Immature natural killer cell (primary cell): ENCODE measurements at regions not wholly inside any gene's neighbourhood (a gene's known extent, or its start where the extent isn't known, plus 50 kb on each side); places are given as distances from the start of the nearest gene placed in this dataset.

ENCODE experiments used
- DNase-seq, 3 donors: peaks; one replicate each; pipeline ENCODE4 v3.0.0; 2022; ENCODE audit warnings: mixed read lengths in 1 of 3
- H3K27ac Mint-ChIP-seq, 6 donors: one replicate each; pipeline ENCODE4 v1.8.0; 2020; ENCODE audit warnings: mixed read lengths in 6 of 6, mild to moderate bottlenecking in 5 of 6, inconsistent platforms in 4 of 6, moderate library complexity in 3 of 6
- H3K27me3 Mint-ChIP-seq, 3 donors: one replicate each; pipeline ENCODE4 v1.8.0; 2020 to 2021; ENCODE audit warnings: low read depth in 3 of 3, mild to moderate bottlenecking in 3 of 3, mixed read lengths in 3 of 3, moderate library complexity in 3 of 3, inconsistent platforms in 1 of 3
- H3K36me3 Mint-ChIP-seq, 3 donors: one replicate each; pipeline ENCODE4 v1.8.0; 2020; ENCODE audit warnings: mixed read lengths in 3 of 3, inconsistent platforms in 2 of 3, mild to moderate bottlenecking in 2 of 3
- H3K4me1 Mint-ChIP-seq, 2 donors: one replicate each; pipeline ENCODE4 v1.8.0; 2020; ENCODE audit warnings: inconsistent platforms in 2 of 2, mild to moderate bottlenecking in 2 of 2, mixed read lengths in 2 of 2, moderate library complexity in 1 of 2
- H3K4me3 Mint-ChIP-seq, 5 donors: one replicate each; pipeline ENCODE4 v1.8.0; 2020; ENCODE audit warnings: mild to moderate bottlenecking in 5 of 5, mixed read lengths in 5 of 5, inconsistent platforms in 3 of 5, moderate library complexity in 3 of 5
- H3K9me3 Mint-ChIP-seq, 6 donors: one replicate each; pipeline ENCODE4 v1.8.0; 2020; ENCODE audit warnings: mild to moderate bottlenecking in 6 of 6, mixed read lengths in 6 of 6, inconsistent platforms in 4 of 6, moderate library complexity in 3 of 6

DNA sequence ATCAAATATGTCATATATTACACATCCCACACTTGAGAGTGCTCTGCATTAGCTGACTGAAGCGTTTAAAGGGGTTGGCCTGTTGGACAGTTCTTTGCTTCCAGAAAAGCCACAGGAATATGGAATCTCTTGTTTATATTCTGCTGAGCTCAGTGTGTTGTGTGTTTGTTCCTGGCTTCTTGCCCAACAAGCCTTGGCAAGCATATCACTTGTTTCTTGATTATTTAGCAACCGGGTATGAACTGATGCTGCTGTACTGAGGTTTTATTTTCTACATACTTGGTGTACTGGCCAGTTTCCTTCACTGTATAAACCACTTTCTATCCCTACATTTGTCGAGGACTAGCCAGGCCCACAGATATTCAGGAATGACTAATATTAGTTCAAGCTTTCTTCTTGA lies 378.9 kb downstream of the KCTD16 start:
- Mint-ChIP-seq H3K9me3 (peaks cover 1 to 23% (median 9%) of the 10 kb centered on the region in 6 donors), H3K4me3 (no peak overlapping the region), H3K27me3 (peaks cover 0 to 2% (median 0%) of the 10 kb centered on the region in 3 donors), H3K27ac (no peak overlapping the region), H3K36me3 (peaks cover 0 to 3% (median 0%) of the 10 kb centered on the region in 3 donors), H3K4me1 (no peaks in the 10 kb centered on the region)
- no peak for DNase-seq

DNA sequence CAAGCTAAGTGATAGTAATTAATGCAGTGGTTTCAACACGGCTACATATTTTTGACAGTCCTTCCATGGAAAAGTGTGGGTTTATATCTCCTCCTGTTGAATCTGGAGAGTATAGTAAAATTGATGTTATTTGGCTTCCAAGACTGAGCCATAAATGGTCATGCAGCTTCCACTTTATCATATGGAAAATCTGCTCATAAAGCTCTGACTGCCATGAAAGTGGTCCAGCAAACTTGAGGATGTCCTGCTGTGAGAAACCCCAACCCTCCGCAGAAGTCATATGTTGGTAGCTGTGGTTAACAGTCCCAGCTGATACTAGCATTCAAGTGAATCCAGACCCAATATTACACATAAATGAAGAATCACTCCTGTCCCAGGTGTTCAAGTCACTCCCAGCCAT lies 378.3 kb downstream of the KCTD16 start:
- Mint-ChIP-seq H3K36me3 (peaks cover 0 to 1% (median 0%) of the 10 kb centered on the region in 3 donors), H3K9me3 (peaks cover 1 to 20% (median 6%) of the 10 kb centered on the region in 6 donors), H3K27ac (no peak overlapping the region), H3K27me3 (peaks cover 0 to 1% (median 0%) of the 10 kb centered on the region in 3 donors), H3K4me1 (no peaks in the 10 kb centered on the region), H3K4me3 (no peak overlapping the region)
- no peak for DNase-seq

DNA sequence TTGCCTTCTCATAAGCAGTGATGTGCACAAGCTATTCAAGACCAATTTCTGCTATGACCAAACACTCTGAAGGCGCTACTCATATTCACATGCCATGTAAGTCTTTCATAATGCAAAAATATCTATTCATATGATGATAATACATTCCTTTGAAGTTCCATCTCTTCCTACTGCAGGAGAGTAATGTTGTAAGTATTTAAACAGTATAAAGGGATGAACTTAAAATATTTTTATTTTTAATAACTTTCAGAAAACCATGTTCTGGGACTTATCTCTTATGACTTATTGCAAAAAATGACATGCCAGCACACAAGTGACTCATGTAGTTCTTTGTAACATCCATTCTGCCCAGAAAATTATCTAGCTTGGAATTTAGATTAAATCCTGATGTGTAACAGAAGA lies 376.4 kb downstream of the KCTD16 start:
- no peaks in the 10 kb centered on the region for H3K27me3 Mint-ChIP-seq
- no peaks in the 10 kb centered on the region for H3K36me3 Mint-ChIP-seq
- H3K27ac Mint-ChIP-seq = no peak overlapping the region
- no peaks in the 10 kb centered on the region for H3K4me1 Mint-ChIP-seq
- H3K4me3 Mint-ChIP-seq = no peak overlapping the region
- H3K9me3 Mint-ChIP-seq = peaks cover 0 to 13% (median 5%) of the 10 kb centered on the region in 6 donors
- no peak for DNase-seq

DNA sequence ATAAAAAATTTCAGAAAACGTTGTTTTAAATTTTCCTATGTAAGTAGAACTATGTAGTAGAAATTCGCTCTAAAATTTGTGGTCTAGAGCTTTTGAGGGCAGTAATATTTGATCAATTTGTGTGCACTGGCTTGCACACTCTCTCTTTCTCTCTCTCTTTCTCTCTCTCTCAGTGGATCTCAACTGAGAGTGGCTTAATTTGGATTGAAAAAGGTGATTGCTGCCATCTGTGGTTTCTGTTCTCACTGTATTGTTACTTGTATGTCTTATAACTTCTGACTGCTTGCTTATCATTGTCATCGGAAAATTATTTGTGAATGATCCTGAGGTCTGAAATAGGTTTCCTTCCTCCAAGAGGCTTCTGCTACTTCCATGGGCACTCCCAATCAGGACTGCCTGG lies 368.2 kb downstream of the KCTD16 start:
- Mint-ChIP-seq H3K9me3 (peaks cover 8 to 22% (median 17%) of the 10 kb centered on the region in 6 donors), H3K36me3 (no peaks in the 10 kb centered on the region), H3K27ac (no peak overlapping the region), H3K4me1 (no peaks in the 10 kb centered on the region), H3K27me3 (peaks cover 0 to 2% (median 0%) of the 10 kb centered on the region in 3 donors), H3K4me3 (no peak overlapping the region)
- no peak for DNase-seq
